Effector CD8-positive, alpha-beta T cell (primary cell): ENCODE measurements at regions not wholly inside any gene's neighbourhood (a gene's known extent, or its start where the extent isn't known, plus 50 kb on each side); places are given as distances from the start of the nearest gene placed in this dataset.
"Not testable (repeated sequence)": the region's sequence is repeated elsewhere in the genome, so short reads cannot be mapped to it uniquely, and the experiment has no call there.

Experiments used
- DNase-seq: peaks from one replicate; lab custom pipeline; 2025; lab: John Stamatoyannopoulos, UW

GRCh38 chr16:85275533-85276249, 163.4 kb upstream of the CIBAR2 start:
- peak; percentile 58 for DNase-seq

- DNase-seq = no peak
These were observed 164.0 kb upstream of the CIBAR2 start for GRCh38 chr16:85276258-85276657.

GRCh38 chr16:85276721-85277120, 164.4 kb upstream of the CIBAR2 start:
- no peak for DNase-seq

DNA sequence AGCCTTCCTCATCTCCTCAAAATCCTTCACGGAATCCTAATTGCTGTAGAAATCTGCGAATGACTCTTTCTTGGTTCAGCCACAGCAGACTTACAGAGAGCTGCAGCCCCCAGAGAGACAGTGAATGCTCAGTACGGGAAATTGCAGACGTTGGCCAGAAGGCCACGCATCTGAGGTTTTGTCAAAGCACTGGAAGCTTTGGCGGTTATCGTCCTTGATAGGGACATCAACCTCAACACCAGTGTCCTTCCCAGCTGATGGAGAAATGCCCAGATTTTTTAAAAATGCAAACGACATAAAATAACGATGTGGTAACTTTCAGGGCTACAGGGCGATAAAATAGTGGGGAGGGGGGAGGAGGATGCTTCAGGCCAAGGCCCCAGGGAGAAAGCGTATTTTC, 166.6 kb upstream of the CIBAR2 start:
- DNase-seq = no peak

- no peak for DNase-seq
These were observed 167.1 kb upstream of the CIBAR2 start for GRCh38 chr16:85279402-85279801.

DNA sequence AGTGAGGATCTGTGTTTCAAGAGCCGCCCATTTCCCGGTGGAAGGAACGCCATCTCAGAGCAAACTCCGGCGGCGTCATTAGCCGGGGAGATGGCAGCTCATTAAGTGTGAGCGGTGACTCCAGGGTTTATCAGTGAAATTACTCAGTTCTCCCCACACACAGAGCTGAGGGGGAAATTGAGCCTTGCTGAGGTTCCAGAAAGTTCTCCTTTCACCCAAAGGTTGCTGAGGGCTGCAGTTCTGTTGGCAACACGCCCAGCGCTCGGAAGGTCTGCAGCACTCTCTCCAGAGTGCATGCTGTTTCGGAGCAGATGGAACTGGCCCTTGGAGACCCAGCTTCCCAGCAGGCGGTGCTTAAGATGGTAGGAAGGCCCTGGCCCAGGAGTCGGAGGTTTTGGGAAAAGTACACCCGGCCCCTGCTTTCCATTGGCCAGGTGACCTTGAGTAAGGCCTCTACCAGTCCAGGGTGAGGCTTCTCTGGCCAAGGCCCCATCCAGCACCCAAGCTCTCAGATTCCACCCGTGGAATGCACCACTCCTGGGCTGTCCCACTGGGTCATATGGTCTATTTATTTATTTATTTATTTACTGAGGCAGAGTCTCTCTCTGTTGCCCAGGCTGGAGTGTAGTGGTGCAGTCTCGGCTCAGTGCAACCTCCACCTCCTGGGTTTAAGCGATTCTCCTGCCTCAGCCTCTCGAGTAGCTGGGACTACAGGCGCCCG, 167.7 kb upstream of the CIBAR2 start:
- no peak for DNase-seq

DNA sequence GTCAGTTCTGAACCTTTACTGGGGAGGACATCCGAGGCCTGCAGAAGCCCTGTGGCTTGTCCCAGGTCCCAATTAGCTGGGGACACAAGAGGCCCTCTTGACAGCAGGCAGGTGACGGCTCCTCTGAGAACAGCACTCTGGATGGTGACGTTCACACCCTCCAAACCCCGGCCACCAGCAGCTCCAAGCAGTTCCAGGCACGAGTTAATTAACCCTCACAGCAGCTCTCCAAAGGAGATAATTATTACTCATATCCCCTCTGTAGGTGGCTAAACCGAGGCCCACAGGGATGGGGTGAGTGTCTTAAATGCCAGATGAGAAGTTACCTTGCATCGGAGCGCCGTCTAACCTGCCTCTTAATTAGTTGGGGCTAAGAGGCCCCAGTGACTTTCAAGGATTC, 168.9 kb upstream of the CIBAR2 start:
- DNase-seq = no peak

DNA sequence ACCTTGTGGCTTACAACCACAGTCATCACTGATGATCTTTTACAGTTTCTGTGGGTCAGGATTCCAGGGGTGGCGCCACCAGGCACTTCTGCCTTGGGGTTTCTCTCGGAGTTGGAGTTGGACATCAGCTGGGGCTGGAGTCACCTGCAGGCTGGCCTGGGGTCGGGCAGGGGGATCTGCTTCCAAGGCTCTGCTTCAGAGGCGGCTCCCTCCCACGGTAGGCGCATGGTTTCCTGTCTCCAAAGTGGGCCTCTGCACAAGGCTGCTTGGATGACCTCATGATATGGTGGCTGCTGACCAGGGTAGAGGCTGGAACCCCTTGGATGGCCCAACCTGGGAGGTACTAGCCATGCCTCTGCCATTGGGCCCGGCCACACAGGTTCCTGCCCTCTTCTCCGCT, 170.6 kb upstream of the CIBAR2 start:
- DNase-seq = no peak

GRCh38 chr16:85283305-85284050, 171.2 kb upstream of the CIBAR2 start:
- no peak for DNase-seq

DNA sequence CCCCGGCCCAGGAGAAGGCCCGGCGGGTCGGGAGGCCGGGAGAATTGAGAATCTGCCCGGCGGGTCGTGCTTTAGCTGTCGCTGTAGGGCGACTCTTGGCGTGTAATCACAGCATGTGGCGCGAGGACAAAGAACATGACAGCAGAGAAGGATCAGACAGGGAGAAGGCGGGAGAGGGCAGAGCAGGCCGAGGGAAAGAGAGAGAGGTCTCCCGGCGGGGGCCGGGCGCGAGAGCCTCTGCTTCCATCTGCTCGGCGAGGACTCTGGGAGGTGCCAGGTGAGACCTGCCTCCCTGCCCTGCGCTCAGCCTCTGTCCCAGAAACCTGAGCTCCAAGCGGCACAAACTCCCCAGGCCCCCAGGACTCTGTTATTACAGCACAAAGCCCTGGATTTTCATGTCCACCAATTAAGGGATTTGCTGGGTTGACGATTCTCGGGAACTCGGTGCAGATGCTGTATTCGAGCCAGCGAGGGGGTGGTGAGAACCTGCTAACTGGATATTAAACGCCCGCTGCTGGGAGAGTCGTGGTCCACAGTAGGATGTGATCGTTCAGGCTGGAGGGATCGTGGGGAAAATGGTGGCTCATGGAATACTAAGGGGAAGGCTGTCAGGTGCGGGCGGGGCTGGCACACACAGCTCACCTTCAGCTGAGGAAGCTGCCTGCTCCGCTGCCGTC, 172.0 kb upstream of the CIBAR2 start:
- no peak for DNase-seq

DNA sequence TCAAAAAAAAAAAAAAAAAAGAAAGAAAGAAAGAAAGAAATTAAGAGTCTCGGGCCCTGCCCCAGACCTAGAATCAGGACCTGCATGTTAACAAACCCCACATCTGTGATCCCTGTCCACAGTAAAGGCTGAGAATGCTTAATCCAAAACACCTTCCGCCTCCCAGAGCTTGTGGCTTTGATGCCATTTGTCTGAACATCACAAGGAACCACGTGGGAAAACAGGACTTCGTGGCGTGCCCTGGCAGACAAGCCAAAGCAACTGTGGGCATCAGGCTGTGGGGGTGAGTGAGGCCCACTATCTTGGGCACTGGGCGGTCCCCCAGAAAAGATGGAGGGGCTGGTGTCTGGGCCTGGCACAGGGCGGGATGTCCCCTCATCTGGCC, 173.4 kb upstream of the CIBAR2 start:
- no peak for DNase-seq

- DNase-seq = no peak
These were observed 174.0 kb upstream of the CIBAR2 start for GRCh38 chr16:85286066-85286831.

- DNase-seq = no peak
These were observed 174.9 kb upstream of the CIBAR2 start for GRCh38 chr16:85286951-85287814.

- DNase-seq = not testable (repeated sequence)
These were observed 175.5 kb upstream of the CIBAR2 start for GRCh38 chr16:85287815-85288109.

DNA sequence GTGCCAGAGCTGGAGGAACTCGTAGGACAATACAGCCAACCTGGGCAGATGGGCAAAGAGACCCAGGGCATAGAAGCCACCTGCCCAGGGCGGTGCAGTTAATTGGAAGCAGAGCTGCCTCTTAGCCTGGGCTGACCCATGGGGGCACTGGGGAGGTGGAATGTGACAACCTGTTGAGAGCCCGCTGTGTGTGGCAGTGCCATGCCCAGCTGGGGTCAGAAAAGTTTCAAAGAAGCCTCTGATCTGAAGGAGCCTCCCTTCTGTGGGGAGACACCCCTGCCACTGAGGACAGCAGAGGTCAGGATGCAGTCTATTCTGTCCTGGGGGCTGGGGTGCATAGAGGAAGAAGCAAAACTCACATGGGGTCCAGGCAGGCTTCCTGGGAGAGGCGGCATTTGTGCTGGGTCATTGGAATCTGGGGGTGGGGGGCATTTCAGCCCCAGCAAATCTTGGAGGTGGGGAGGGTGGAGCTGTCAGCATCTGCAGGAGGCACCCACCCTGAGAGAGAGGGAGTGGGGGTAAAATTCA, 176.1 kb upstream of the CIBAR2 start:
- DNase-seq = no peak

GRCh38 chr16:85288869-85289660, 176.8 kb upstream of the CIBAR2 start:
- no peak for DNase-seq

DNA sequence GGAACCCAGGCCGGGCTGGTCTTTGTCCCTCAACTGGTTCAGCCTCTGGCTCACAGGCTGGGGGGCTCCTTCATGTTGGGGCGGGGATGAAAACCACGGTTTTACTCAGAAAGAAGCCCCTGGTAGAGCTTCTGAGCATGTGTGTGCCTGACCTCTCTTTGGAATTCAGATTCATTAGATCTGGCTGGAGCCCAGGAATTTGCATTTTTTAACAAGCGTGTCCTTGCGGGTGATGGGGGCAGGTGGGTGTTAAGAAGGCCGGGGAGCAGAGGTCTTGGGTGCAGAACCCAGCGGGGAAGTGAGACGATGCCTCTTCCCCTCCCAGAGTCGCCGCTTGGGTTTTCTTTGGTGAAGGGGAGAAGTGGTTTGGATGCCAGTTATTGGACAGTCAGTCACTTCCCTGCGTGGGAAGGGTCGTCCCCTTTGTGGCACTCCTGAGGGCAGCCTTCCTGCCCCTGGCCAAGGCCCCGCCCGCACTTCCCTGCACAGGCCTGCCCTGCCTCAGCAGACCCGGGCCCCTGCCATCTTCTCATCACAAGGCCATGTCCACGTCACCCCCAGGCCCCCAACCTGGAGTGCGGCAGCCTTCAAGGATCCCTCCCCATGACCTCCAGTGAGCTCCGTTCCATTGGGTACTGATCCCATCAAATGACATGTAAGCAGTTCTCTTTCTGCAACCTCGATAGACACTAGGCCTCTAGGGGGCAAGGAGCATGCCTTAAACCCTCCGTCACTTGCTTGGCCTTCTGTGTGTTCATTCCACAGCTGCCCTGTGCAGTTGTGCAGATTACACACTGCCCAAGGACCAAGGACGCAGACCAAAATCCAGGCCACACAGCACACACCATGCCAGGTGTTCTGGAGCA, 177.7 kb upstream of the CIBAR2 start:
- no peak for DNase-seq

GRCh38 chr16:85290626-85291301, 178.5 kb upstream of the CIBAR2 start:
- DNase-seq = no peak
